GM06990 (cell line): ENCODE measurements at regions not wholly inside any gene's neighbourhood (a gene's known extent, or its start where the extent isn't known, plus 50 kb on each side); places are given as distances from the start of the nearest gene placed in this dataset.

ENCODE experiments used
- DNase-seq: peaks from one replicate; pipeline ENCODE4 v3.0.0-alpha.2; 2011; ENCODE audit not compliant: insufficient read length; ENCODE audit errors: extremely low read depth
- H3K27me3 ChIP-seq: replicated peaks from 2 replicates; pipeline ENCODE4 v1.6.0; 2011; ENCODE audit warnings: low read length; ENCODE audit not compliant: control insufficient read depth, insufficient read depth
- H3K36me3 ChIP-seq: 2 replicates; pipeline ENCODE4 v1.5.1; 2011; ENCODE audit warnings: low read length; ENCODE audit not compliant: control insufficient read depth, insufficient read depth
- H3K4me3 ChIP-seq: replicated peaks from 2 replicates; pipeline ENCODE4 v1.5.1; 2011; ENCODE audit warnings: low read depth, mild to moderate bottlenecking, control low read depth, low read length
- TF ChIP-seq, protein P1 (sequence below): IDR thresholded peaks from 2 replicates; pipeline ENCODE4 v1.5.1; 2011; ENCODE audit warnings: low read length, control low read depth, mild to moderate bottlenecking, inconsistent platforms; ENCODE audit not compliant: insufficient read depth, poor library complexity, severe bottlenecking

GRCh38 chr5:12284604-12285003 lies 380.4 kb upstream of the CTNND2 start:
- TF ChIP-seq, protein P1, sequence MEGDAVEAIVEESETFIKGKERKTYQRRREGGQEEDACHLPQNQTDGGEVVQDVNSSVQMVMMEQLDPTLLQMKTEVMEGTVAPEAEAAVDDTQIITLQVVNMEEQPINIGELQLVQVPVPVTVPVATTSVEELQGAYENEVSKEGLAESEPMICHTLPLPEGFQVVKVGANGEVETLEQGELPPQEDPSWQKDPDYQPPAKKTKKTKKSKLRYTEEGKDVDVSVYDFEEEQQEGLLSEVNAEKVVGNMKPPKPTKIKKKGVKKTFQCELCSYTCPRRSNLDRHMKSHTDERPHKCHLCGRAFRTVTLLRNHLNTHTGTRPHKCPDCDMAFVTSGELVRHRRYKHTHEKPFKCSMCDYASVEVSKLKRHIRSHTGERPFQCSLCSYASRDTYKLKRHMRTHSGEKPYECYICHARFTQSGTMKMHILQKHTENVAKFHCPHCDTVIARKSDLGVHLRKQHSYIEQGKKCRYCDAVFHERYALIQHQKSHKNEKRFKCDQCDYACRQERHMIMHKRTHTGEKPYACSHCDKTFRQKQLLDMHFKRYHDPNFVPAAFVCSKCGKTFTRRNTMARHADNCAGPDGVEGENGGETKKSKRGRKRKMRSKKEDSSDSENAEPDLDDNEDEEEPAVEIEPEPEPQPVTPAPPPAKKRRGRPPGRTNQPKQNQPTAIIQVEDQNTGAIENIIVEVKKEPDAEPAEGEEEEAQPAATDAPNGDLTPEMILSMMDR, result no peak
- Histone ChIP-seq H3K27me3 (no peaks in the 10 kb centered on the region), H3K4me3 (no peak overlapping the region), H3K36me3 (no peaks in the 10 kb centered on the region)
- no peak for DNase-seq

GRCh38 chr5:12277504-12278192 lies 373.4 kb upstream of the CTNND2 start:
- no peak for DNase-seq
- Histone ChIP-seq H3K27me3 (no peaks in the 10 kb centered on the region), H3K36me3 (no peaks in the 10 kb centered on the region), H3K4me3 (no peak overlapping the region)
- TF ChIP-seq, protein P1, result no peak

DNA sequence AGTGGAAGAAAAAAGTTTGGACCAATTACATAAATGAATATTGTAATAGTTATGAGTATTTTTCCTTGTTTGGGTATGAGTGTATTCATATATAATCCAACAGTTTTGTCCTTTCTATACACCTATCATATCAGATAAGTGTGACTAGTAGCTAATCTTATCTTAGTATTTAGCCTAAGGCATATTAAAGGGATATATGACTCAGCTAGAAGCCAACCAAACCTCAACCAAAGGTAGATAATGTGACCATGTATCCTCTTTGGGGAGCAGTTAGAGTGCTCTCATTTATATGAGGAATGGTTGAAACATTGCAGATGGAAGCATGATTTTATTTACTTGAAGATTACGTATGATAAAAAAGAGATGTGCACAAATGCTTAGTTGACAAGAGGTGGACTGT lies 370.0 kb upstream of the CTNND2 start:
- H3K36me3 ChIP-seq, result no peaks in the 10 kb centered on the region
- no peaks in the 10 kb centered on the region for H3K27me3 ChIP-seq
- no peak for DNase-seq
- no peak overlapping the region for H3K4me3 ChIP-seq
- TF ChIP-seq, protein P1, result no peak

- Histone ChIP-seq H3K36me3 (no peaks in the 10 kb centered on the region), H3K4me3 (no peak overlapping the region), H3K27me3 (no peaks in the 10 kb centered on the region)
- TF ChIP-seq, protein P1, result no peak
- DNase-seq, result no peak
These were observed 368.1 kb upstream of the CTNND2 start for GRCh38 chr5:12272389-12272788.

DNA sequence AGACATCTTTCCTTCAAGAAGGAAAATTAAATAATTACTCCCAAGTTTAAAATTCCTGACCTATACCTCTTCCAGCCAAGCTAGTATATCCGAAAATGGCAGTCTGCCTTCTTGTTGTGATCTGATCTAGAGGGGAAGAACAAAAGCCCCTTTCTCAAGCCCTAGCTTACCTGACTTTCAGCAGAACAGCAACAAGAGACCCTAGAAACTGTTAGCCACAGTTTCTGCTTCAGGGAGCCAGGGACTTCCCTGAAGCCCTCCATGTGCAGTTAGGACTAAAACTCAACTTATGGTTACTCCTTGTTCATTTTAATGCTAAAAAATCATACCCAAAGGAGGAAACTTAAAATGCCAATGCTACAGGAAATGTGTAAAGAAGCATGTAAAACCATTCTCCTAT lies 366.7 kb upstream of the CTNND2 start:
- no peak for DNase-seq
- Histone ChIP-seq H3K4me3 (no peak overlapping the region), H3K27me3 (no peaks in the 10 kb centered on the region), H3K36me3 (no peaks in the 10 kb centered on the region)
- TF ChIP-seq, protein P1, result no peak

DNA sequence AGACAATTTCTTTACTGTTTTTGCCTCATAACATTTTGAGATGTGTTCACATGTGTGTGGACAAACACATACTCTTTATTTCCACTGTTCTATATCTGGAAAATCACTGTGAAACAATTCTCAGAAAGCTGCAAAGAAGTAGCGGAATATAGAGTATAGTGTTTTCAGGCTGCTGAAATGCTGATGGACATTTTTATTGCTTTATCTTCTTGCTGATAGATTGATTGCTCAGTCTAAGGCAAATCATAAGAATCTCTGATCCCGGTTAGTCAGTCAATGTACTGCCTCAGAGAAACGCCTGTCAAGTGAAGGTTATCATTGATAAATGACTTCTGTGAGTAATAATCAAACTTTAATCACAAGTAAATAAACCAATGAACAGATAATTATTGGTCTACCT lies 364.9 kb upstream of the CTNND2 start:
- no peak overlapping the region for H3K4me3 ChIP-seq
- H3K36me3 ChIP-seq, result no peaks in the 10 kb centered on the region
- H3K27me3 ChIP-seq, result no peaks in the 10 kb centered on the region
- TF ChIP-seq, protein P1, result no peak
- DNase-seq, result no peak
